HG03558 (cell line): ENCODE measurements at regions not wholly inside any gene's neighbourhood (a gene's known extent, or its start where the extent isn't known, plus 50 kb on each side); places are given as distances from the start of the nearest gene placed in this dataset.
A peak's percentile ranks its signal among the peaks of the same experiment; 100 is the strongest.
"Not testable (repeated sequence)": the region's sequence is repeated elsewhere in the genome, so short reads cannot be mapped to it uniquely, and the experiment has no call there.

Experiments used
- ATAC-seq: cut with Tn5 transposase; IDR thresholded peaks from one replicate; pipeline ENCODE4 v1.9.1; 2021; ENCODE audit warnings: moderate number of reproducible peaks; ENCODE audit not compliant: unreplicated experiment; ENCODE audit errors: extremely low read depth

DNA sequence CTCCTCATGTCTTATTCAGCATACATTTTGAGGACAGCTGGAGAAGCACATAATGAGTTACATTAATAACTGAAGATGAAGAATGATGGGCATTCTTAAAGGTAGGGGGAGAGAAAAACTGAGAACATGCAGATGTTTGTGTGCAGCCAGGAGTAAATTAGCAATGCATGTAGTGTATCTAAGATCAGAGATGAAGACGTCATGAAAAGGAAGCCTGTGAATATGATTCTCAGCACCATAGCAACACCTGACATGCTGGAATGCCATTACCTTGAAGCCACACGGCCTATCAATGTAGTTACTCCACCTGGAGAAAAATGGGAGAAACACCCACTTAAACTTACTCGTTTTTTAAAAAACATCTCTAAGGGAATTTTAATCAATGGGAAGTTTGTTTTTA lies 607.1 kb downstream of the PTPRC start:
- no peak for ATAC-seq

- ATAC-seq = no peak
Measured at GRCh38 chr1:199246716-199247115, 607.9 kb downstream of the PTPRC start.

DNA sequence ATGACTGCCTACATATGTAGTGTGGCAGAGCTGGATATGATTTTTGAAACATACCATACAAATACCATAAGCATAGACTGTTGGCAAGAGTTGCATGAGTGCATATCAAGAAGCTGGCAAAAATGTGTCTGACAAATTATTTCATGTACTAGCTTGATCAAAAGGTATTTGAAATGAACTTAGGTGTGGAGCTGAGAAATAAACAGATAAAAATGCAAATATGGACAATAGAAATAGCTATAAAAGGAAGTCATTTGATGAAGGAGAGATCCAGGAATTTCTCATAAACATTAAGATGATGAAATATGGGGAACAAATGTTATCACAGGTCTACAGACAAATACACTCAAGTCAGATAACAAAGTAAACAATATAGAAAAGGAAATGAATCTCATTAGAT lies 609.1 kb downstream of the PTPRC start:
- no peak for ATAC-seq

DNA sequence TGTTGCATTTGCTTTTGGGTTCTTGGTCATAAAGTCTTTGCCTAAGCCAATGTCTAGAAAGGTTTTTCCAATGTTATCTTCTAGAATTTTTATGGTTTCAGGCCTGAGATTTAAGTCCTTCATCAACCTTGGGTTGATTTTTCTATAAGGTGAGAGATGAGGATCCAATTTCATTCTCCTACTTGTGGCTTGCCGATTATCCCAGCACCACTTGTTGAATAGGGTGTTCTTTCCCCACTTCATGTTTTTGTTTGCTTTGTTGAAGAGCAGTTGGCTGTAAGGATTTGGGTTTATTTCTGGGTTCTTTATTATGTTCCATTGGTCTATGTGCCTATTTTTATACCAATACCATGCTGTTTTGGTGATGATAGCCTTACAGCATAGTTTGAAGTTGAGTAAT lies 615.2 kb downstream of the PTPRC start:
- ATAC-seq = not testable (repeated sequence)

DNA sequence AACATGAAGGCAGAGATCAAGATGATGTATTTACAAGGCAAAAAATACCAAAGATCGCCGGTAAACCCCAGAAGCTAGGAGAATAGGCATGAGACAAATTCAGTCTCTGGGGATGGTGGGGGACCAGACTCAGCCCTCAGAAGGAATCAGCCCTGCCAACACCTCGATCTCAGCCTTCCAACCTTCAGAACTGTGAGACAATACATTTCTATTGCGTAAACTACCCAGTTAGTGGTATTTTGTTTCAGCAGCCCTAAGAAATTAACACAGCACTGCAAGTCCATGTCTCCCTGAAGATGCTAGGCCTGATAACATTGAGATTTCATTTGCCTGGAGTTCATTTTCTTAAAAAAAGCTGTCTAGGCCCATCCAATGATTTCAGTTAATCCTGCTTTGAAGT lies 622.5 kb downstream of the PTPRC start:
- no peak for ATAC-seq

- ATAC-seq = no peak
Measured at GRCh38 chr1:199264283-199264682, 625.4 kb downstream of the PTPRC start.

- no peak for ATAC-seq
Measured at GRCh38 chr1:199264911-199265310, 626.1 kb downstream of the PTPRC start.

DNA sequence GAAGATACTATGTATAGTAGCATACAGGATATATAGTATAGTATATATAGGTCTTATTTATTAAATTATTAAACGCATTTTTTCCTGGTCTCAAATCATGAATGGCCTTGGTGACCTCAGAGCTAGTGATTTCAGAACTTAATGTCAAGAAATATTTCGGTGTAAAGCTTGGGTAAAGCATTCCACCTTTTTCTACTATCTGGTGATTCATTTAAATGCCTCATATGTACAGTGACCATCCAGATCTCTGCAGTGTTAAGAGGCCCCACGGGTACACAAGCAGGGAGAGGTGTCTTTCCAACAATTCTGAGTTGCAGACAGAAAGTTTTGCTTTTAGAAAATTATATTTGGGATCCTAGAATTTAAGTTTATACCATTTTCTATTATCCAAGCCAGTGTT lies 626.5 kb downstream of the PTPRC start:
- ATAC-seq = no peak

- no peak for ATAC-seq
Measured at GRCh38 chr1:199269241-199269640, 630.4 kb downstream of the PTPRC start.

DNA sequence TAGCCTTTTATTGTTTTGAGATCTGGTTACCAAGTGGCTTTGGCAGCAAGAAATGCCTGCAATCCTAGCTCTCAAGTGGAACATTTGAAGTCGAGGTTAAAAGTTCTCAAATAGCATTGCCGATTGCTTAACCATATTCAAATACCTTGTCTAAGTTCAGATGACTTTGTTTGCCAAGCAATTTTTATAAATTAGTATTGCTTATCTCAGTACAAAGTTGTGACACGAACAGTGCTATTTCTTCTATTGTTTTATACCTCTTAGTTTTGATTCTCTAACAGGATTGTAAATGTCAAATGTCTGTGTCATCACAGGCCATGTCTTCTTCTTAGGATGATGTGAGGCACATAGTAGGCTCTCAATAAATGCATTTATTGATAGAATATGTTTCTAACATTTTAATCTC lies 633.3 kb downstream of the PTPRC start:
- ATAC-seq = no peak

DNA sequence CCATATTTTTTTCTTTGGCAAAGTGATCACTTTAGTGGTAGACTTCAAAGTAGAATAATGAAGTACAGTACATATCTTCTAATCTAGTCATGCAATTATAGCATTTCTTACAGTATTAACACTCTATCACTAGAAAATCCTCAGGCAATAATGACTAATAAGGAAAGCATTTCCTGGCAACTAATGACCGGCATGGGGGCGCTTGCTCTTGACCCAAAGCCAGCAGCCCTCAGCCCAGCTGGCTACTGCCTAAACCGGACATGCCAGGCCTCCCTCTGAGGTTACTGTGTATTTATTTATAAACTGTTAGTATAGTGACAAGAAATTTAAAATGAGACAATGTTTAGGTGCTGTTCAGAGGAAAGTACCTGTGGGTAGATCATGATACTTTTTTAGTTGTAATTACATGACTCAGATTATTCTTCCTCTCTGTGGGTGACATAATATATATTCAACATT lies 633.8 kb downstream of the PTPRC start:
- ATAC-seq = peak; percentile 59

DNA sequence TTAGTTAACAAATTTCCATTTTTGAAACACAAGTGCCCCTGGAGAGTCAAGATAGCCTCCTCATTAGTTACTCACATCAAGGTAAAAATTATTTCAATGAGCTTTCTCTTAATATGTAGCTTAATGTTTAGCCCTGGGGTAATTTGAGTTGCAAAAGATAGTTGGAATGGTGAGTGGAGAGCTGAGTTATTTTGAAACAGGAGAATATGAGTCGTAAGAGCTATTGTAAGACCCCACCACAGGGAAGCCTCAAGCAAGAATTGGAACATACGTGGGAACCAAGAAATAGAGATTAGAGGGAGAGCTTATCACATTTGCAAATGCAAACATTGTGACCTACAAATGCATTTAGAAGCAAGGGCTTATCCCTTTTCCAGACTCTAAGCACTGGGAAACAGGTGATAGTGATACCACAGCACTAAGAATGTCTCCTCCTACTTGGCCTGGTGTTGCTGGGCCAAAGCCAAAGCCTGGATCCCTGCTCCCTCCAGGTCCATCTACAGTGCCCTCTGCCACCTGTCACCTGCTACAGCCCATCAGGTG lies 635.1 kb downstream of the PTPRC start:
- ATAC-seq = no peak

DNA sequence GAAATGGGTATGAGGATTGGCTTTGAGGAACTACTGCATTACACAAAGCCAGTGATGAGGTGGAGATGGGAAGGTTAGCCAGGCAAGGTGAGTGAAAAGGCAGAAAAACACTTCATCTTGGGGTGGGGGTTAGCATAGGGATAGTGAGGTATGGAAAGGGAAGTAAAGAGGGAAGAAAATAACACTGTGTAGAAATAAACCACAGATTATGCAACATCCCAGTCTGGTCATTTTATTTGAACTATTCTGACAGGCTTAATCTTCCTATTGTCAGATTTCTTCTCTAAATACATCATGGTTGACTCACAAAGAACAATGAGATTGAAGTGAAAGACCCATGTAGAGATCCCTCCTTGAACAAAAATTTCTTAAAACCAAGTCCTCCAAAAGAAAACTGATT lies 640.2 kb downstream of the PTPRC start:
- no peak for ATAC-seq

- ATAC-seq = no peak
Measured at GRCh38 chr1:199279872-199280645, 641.2 kb downstream of the PTPRC start.

GRCh38 chr1:199282751-199283305 lies 644.0 kb downstream of the PTPRC start:
- no peak for ATAC-seq

- no peak for ATAC-seq
Measured at GRCh38 chr1:199283794-199284193, 645.0 kb downstream of the PTPRC start.

DNA sequence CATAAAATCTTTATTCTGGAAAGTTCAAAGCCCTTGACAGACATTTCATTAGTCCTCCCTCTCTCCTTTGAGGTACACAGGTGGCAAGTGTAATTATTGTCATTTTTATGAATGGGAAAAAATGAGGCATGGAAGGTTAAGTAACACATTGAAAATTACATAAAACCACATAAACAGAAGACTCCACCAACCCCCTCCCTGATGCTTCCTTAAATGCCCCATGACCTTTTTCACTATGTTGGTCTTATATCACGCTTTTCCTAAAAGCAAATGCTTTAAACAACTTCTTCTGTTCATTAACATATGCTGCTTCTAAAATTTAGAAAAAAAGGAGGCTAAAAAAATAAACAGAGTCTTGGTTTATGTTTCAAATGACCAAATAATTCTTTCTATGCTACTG lies 648.4 kb downstream of the PTPRC start:
- ATAC-seq = no peak

DNA sequence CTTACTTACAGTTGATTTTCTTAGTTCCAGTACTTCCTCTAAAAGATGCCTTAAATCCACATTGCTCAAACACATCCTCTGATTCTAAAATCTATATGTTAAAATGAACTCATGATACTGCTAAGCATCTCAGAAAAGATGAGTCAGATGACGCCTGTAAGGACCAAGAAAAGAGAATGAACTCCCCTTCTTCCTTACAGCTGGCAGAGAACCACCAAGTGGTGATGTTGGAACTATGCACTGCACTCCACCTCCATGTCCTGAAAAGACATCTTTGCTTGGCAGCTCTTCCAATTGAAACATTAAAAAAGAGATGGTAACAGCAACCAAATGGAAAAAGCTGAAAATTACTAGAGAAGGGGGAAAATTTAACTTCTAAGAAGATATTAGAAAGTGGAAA lies 648.8 kb downstream of the PTPRC start:
- no peak for ATAC-seq

GRCh38 chr1:199290186-199290585 lies 651.3 kb downstream of the PTPRC start:
- ATAC-seq = no peak

DNA sequence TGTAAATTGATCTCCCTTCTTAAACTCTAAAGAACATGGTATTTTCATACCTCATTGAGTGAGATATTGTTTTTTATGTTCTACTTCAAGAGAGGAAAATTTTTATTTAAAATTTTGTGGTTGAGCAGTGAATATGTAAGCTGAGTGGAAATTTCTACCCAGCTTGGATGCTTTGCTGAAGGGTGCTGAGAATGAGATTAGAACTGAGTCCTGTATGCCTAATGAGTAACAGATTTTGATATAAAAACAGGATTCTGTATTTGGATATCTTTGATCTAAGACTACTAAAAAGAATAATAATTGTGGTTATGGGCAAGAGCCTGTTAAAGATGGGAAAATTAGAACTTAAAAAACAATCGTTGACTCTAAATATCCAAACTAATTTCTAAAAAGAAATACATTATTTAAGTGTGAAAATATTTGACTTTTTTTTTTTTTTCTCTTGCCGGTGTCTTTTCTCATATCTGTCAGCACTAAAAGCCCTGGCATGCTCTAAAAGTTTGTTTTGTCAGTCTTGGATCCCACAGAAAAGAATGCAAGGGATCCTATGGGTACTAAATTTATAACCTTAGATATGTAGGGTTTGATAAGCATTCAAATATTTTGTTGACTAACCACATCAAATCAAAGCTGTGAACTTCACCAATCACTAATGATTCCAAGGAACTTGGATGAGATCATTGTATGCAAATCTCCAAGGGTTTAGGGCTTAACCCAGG lies 652.3 kb downstream of the PTPRC start:
- no peak for ATAC-seq

DNA sequence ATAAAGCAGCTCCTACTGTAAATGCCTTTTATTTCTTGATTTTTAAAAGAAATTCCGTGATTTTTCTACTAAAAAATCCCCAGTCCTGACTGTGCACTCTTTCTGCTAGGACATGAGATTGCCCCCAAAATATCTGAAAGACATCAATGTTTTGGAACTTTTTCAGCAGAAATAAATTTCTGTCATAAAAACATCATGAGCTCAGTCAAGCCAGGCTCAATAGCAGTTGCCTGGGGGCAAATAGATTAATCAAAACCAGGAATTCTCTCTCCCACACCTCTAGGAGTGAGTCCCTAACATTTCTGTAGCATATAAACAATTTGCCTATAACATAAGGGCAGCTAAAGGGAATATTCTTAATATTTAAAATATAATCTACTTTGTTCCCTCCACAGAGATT lies 654.1 kb downstream of the PTPRC start:
- ATAC-seq = no peak
